ENCODE measurements at regions not wholly inside any gene's neighbourhood (a gene's known extent, or its start where the extent isn't known, plus 50 kb on each side); places are given as distances from the start of the nearest gene placed in this dataset.

- DNase-seq (ENCODE audit: low spot score): no peak
Observed at GRCh38 chr12:91335699-91336098, 153.1 kb upstream of the DCN start.

DNA sequence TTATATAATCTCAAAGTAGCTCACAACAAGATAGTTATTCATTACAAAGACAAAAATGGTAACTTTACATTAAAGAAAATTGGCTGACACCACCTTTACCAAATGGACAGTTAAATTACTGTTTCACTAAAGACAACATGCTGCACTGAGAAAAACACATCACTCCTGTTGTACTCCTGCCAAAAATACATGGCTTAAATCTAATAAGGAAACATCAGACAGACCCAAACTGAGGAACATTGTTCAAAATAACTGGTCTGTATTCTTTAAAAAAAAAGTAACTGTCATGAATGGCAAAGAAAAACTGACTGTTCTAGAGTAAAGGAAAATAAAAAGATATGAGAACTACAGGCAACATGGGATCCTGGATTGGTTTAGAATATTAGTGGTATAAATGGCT lies 151.3 kb upstream of the DCN start:
- DNase-seq (ENCODE audit: low spot score): no peak

GRCh38 chr12:91332302-91332701 lies 149.7 kb upstream of the DCN start:
- DNase-seq (ENCODE audit: low spot score): no peak

DNA sequence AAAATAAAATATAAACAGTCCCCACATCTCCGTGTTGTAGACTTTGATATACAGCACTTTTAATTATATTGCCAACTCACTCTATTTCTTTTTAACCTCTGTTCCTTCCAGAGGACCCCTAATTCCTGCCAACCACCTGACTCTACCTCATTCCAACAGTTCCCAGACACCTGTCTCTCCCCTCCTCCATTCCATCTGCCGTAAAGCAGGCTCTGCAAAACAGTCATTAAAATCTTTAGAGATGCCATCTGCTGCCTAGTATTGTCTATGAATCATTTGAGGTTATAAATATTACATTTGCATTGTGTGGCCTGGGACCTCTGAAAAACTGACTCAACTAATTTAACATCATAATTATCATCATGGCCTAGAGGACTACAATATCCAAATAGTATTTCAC lies 148.8 kb upstream of the DCN start:
- no peak for DNase-seq (ENCODE audit: low spot score)

DNA sequence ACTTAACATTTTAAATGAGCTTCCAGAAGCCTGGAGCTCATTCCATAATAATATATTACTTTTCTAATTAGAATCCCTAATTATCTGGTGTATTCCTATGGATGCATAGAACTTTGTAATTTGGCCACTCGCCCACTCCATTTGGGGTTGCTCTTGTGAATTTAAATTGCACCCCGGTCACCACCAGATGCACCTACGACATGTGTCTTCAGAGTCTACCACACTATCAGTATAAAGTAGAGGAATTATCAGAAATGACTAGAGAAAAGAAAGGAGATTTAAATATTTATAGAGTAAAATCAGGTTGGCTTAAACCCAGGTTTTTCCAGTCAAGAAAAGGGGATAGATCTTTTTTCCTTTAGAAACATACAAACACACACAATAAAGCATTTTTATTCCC lies 145.8 kb upstream of the DCN start:
- no peak for DNase-seq (ENCODE audit: low spot score)

GRCh38 chr12:91327889-91328288 lies 145.3 kb upstream of the DCN start:
- no peak for DNase-seq (ENCODE audit: low spot score)

DNA sequence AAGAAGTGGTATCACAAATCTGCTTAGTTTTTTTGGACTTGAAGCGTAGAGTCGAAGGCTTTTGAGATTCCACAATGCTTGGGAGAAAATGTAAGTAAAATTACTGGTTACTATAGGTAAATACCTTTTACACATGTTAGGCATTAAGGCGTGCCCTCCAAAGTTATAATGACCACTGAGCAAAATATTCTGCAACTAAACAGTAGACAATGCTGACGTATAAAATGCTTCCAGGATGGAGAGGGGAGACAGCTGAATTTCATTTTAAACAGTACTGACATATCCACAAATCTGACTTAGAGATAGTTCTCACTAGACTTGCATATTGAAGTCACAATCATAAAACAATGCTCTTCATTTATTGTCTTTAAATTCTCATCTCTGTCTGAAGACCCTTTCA lies 144.5 kb upstream of the DCN start:
- no peak for DNase-seq (ENCODE audit: low spot score)

- DNase-seq (ENCODE audit: low spot score): no peak
Observed at GRCh38 chr12:91326058-91327027, 143.7 kb upstream of the DCN start.

DNA sequence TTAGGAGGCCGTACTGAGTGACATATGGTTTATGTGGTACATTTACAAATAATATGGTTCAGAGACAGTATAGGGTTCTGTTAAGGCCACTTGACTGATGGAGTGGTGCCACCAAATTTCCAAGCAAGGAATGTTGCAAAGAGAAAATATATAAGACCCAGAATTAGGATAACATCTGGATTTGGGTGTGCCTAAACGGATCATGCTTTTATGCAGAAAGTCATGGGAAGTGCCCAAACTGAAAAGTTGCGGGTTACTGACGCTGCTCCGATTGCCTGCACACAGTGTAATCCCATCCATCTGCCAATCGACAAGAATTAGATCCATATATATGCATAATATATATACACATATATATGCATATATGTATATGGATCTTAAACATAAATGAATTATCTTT lies 138.4 kb upstream of the DCN start:
- DNase-seq (ENCODE audit: low spot score): no peak

GRCh38 chr12:91319071-91319760 lies 136.6 kb upstream of the DCN start:
- no peak for DNase-seq (ENCODE audit: low spot score)

- DNase-seq (ENCODE audit: low spot score): no peak
Observed at GRCh38 chr12:91317306-91317705, 134.7 kb upstream of the DCN start.

GRCh38 chr12:91316907-91317269 lies 134.3 kb upstream of the DCN start:
- no peak for DNase-seq (ENCODE audit: low spot score)

GRCh38 chr12:91316161-91316906 lies 133.7 kb upstream of the DCN start:
- no peak for DNase-seq (ENCODE audit: low spot score)

GRCh38 chr12:91311081-91311480 lies 128.5 kb upstream of the DCN start:
- DNase-seq (ENCODE audit: low spot score): no peak

- no peak for DNase-seq (ENCODE audit: low spot score)
Observed at GRCh38 chr12:91309450-91309849, 126.8 kb upstream of the DCN start.

DNA sequence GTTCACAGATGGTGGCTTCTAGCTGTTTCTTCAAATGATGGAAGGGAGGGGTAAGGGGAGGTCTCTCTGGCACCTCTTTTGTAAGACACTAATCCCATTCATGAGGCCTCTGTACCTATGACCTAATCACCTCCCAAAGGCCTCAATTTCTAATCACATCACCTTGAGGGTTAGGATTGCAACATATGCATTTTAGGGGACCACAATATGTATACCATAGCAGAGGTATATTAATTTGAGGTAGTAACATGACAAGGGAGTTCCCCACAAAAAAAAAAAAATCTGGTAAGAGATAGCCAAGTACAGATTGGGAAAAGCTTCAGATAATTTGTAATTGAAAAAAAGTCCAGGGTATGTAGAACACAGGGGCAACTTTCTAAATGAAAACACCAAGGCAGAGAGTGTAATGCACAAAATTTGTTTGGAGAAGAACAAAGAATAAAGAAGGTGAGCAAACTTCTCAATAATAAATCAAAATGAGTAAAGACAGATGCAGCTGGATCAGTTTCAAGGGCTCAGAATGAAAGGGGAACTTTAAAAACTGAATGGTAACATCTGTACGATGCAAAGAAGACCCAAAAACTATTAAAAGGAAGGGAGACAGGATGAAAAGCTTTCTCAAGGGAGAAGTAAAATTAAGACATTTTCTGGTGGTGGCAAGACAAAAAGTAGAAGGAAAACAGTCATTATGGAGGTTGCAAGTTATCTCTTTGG lies 125.5 kb upstream of the DCN start:
- no peak for DNase-seq (ENCODE audit: low spot score)

- no peak for DNase-seq (ENCODE audit: low spot score)
Observed at GRCh38 chr12:91290354-91290753, 107.7 kb upstream of the DCN start.

DNA sequence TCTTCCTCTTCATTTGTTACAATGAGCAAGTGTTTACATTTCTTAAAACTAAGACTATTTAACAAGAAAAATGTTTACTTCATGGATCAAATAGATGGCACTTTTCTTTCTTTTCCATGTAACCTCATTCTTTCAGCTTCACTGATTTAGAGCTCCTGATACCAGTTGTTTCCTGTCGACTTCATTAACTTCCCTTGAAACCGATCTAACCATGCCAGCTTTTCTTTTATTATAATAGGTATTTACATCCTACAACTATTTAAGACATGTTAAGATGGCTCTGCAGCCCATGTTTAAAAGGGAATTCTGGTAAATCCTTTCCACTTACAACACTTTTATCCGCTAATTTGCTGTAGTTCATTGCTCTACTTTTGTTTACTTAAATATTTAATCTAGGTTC lies 107.3 kb upstream of the DCN start:
- DNase-seq (ENCODE audit: low spot score): no peak

DNA sequence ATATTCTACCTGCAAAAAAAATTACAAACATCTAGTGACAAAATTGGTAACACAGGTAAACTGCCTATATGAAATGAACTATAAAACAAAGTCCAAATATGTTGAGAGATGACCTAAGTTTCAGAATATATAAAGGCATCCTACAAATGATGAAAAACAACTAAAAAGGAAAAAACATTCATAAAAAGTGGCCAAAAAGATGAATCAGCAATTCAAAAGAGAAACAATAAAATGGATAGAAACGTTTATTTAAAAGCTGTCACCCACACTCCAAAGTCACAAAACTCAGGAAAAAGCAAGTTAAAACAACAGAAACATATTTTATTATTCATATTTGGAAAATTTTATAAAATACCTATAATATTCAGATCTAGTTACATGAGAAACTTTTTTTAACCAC lies 106.5 kb upstream of the DCN start:
- DNase-seq (ENCODE audit: low spot score): no peak

DNA sequence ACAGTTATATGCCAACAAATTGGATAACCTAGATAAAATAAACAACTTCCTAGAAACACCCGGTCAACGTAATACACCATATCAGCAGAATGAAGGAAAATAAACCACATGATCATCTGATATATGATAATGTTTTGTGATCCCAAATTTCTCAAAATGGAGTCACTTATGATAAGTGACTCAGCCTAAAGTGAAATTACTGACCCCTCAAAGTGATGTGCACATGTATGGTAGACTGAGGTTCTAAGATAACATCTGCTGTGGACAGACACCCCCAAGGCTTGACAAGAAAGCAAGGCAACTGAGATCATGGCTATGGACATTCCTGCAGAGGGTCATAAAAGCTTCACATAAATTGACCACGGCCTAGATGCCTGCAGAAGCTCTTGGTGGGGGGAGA lies 105.1 kb upstream of the DCN start:
- no peak for DNase-seq (ENCODE audit: low spot score)

- DNase-seq (ENCODE audit: low spot score): no peak
Observed at GRCh38 chr12:91278126-91278525, 95.5 kb upstream of the DCN start.

Data from mesenteric fat pad (tissue), 1 donor.